Activated CD8-positive, alpha-beta T cell treated with anti-CD3 and anti-CD28 coated beads for 36 hours (primary cell): ENCODE measurements at regions not wholly inside any gene's neighbourhood (a gene's known extent, or its start where the extent isn't known, plus 50 kb on each side); places are given as distances from the start of the nearest gene placed in this dataset.

Experiments
- ATAC-seq: fragments of 200-7000 bp; cut with Tn5 transposase; one replicate; pipeline ENCODE4 v1.10.0; 2021; ENCODE audit warnings: mild to moderate bottlenecking, moderate library complexity
- CTCF ChIA-PET: fragments of 350-600 bp; sonication (Branson Sonifier 250); formaldehyde crosslinking; loops from one replicate; lab custom pipeline; 2021; ENCODE audit warnings: antibody characterized with exemption; lab: Charles Lee
- POLR2A ChIA-PET: fragments of 350-600 bp; sonication (Branson Sonifier 250); formaldehyde crosslinking; loops from one replicate; lab custom pipeline; 2021; ENCODE audit warnings: antibody characterized with exemption; lab: Charles Lee
- DNase-seq: peaks from one replicate; pipeline ENCODE4 v3.0.0-alpha.2; 2020
- H3K27ac Mint-ChIP-seq: one replicate; pipeline ENCODE4 v1.8.0; 2021; ENCODE audit warnings: mild to moderate bottlenecking, mixed read lengths
- H3K27me3 Mint-ChIP-seq: one replicate; pipeline ENCODE4 v1.8.0; 2021; ENCODE audit warnings: mixed read lengths
- H3K36me3 Mint-ChIP-seq: one replicate; pipeline ENCODE4 v1.8.0; 2021; ENCODE audit warnings: low read depth, mixed read lengths
- H3K4me1 Mint-ChIP-seq: one replicate; pipeline ENCODE4 v1.8.0; 2021; ENCODE audit warnings: low read depth, mixed read lengths
- H3K4me3 Mint-ChIP-seq: one replicate; pipeline ENCODE4 v1.8.0; 2021; ENCODE audit warnings: mild to moderate bottlenecking, moderate library complexity, mixed read lengths
- H3K9me3 Mint-ChIP-seq: one replicate; pipeline ENCODE4 v1.8.0; 2021; ENCODE audit warnings: mixed read lengths
- CTCF ChIP-seq: fragments of 200-600 bp; IDR thresholded peaks from one replicate; pipeline ENCODE4 v1.8.0; 2022; ENCODE audit warnings: antibody characterized with exemption, mild to moderate bottlenecking
- intact Hi-C: fragments of 100-400 bp; cut with micrococcal nuclease; formaldehyde crosslinking; loops from one replicate; pipeline ENCODE4 v1.10.0; 2022

GRCh38 chr10:109428775-109429491 lies 494.4 kb downstream of the XPNPEP1 start:
- Mint-ChIP-seq H3K4me3 (no peak overlapping the region), H3K27ac (no peak overlapping the region), H3K36me3 (no peaks in the 10 kb centered on the region), H3K4me1 (no peaks in the 10 kb centered on the region), H3K27me3 (no peaks in the 10 kb centered on the region), H3K9me3 (no peaks in the 10 kb centered on the region)
- DNase-seq (no peak), ATAC-seq (no peak)
- ChIA-PET CTCF (no interaction called here), POLR2A (no interaction called here)
- intact Hi-C loops, result no loop called here
- no peak for TF ChIP-seq CTCF

GRCh38 chr10:109427411-109427810 lies 495.9 kb downstream of the XPNPEP1 start:
- Mint-ChIP-seq H3K27me3 (no peaks in the 10 kb centered on the region), H3K9me3 (no peaks in the 10 kb centered on the region), H3K36me3 (no peaks in the 10 kb centered on the region), H3K4me3 (no peak overlapping the region), H3K27ac (no peak overlapping the region), H3K4me1 (no peaks in the 10 kb centered on the region)
- CTCF ChIA-PET, result no interaction called here
- POLR2A ChIA-PET, result no interaction called here
- TF ChIP-seq CTCF, result no peak
- DNase-seq, result no peak
- intact Hi-C loops, result no loop called here
- ATAC-seq, result no peak

GRCh38 chr10:109426987-109427386 lies 496.3 kb downstream of the XPNPEP1 start:
- no peak for DNase-seq
- ChIA-PET POLR2A (no interaction called here), CTCF (no interaction called here)
- H3K27ac Mint-ChIP-seq, result no peak overlapping the region
- H3K4me1 Mint-ChIP-seq, result no peaks in the 10 kb centered on the region
- no peak overlapping the region for H3K4me3 Mint-ChIP-seq
- TF ChIP-seq CTCF, result no peak
- H3K27me3 Mint-ChIP-seq, result no peaks in the 10 kb centered on the region
- no peak for ATAC-seq
- H3K36me3 Mint-ChIP-seq, result no peaks in the 10 kb centered on the region
- H3K9me3 Mint-ChIP-seq, result no peaks in the 10 kb centered on the region
- intact Hi-C loops, result no loop called here

- TF ChIP-seq CTCF, result no peak
- H3K9me3 Mint-ChIP-seq, result peaks cover 2% of the 10 kb centered on the region
- H3K4me3 Mint-ChIP-seq, result no peak overlapping the region
- no peaks in the 10 kb centered on the region for H3K27me3 Mint-ChIP-seq
- ATAC-seq, result no peak
- intact Hi-C loops, result no loop called here
- no peak for DNase-seq
- POLR2A ChIA-PET, result no interaction called here
- no peak overlapping the region for H3K27ac Mint-ChIP-seq
- H3K4me1 Mint-ChIP-seq, result no peaks in the 10 kb centered on the region
- CTCF ChIA-PET, result no interaction called here
- no peaks in the 10 kb centered on the region for H3K36me3 Mint-ChIP-seq
Measured at GRCh38 chr10:109418795-109419194, 504.5 kb downstream of the XPNPEP1 start.

- POLR2A ChIA-PET, result no interaction called here
- intact Hi-C loops, result no loop called here
- Mint-ChIP-seq H3K4me1 (no peaks in the 10 kb centered on the region), H3K36me3 (no peaks in the 10 kb centered on the region), H3K9me3 (peaks cover 2% of the 10 kb centered on the region), H3K27me3 (no peaks in the 10 kb centered on the region), H3K4me3 (no peak overlapping the region), H3K27ac (no peak overlapping the region)
- CTCF ChIA-PET, result no interaction called here
- ATAC-seq (no peak), DNase-seq (no peak)
- TF ChIP-seq CTCF, result no peak
Measured at GRCh38 chr10:109417803-109418202, 505.5 kb downstream of the XPNPEP1 start.
